PC-3 (cell line): ENCODE measurements at regions not wholly inside any gene's neighbourhood (a gene's known extent, or its start where the extent isn't known, plus 50 kb on each side); places are given as distances from the start of the nearest gene placed in this dataset.

Experiments used
- ATAC-seq: fragments of 200-7000 bp; cut with Tn5 transposase; 2 replicates; pipeline ENCODE4 v1.9.1; 2020; ENCODE audit warnings: mild to moderate bottlenecking, moderate library complexity
- BruUV-seq: library from RNA; stranded (reverse); fragments of 400-500 nt; replicated peaks from 2 replicates; lab custom pipeline; 2021; lab: Mats Ljungman, UMichigan
- CTCF ChIA-PET: fragments of 300-600 bp; sonication (Branson Sonifier 250); formaldehyde crosslinking; loops from one replicate; lab custom pipeline; 2022; ENCODE audit warnings: antibody characterized with exemption; lab: Charles Lee
- POLR2A ChIA-PET: fragments of 300-600 bp; sonication (Branson Sonifier 250); formaldehyde crosslinking; loops from one replicate; lab custom pipeline; 2022; ENCODE audit warnings: antibody characterized with exemption; ENCODE audit not compliant: unreplicated experiment; lab: Charles Lee
- DNase-seq: peaks from one replicate; pipeline ENCODE4 v3.0.0-alpha.2; 2015
- H2AFZ ChIP-seq: fragments of 300-600 bp; sonication (generic); 2 replicates; pipeline ENCODE4 v1.6.0; 2016; ENCODE audit warnings: antibody characterized with exemption, low read length
- H3F3A ChIP-seq: fragments of 300-600 bp; sonication (generic); one replicate; pipeline ENCODE4 v1.6.0; 2017; ENCODE audit warnings: antibody characterized with exemption, low read length, control low read depth, mild to moderate bottlenecking; ENCODE audit not compliant: unreplicated experiment
- H3K27ac ChIP-seq: fragments of 300-600 bp; sonication (generic); 2 replicates; pipeline ENCODE4 v1.5.1; 2016; ENCODE audit warnings: mild to moderate bottlenecking, low read length
- H3K27me3 ChIP-seq: fragments of 300-600 bp; sonication (generic); 2 replicates; pipeline ENCODE4 v1.6.1; 2016; ENCODE audit warnings: low read length, mixed read lengths
- H3K36me3 ChIP-seq: fragments of 300-600 bp; sonication (generic); 2 replicates; pipeline ENCODE4 v1.6.1; 2016; ENCODE audit warnings: low read depth, mixed run types, low read length, mixed read lengths
- H3K4me1 ChIP-seq: fragments of 300-600 bp; sonication (generic); 2 replicates; pipeline ENCODE4 v1.5.1; 2016; ENCODE audit warnings: low read length; ENCODE audit not compliant: insufficient read depth
- H3K4me2 ChIP-seq: fragments of 300-600 bp; sonication (generic); 2 replicates; pipeline ENCODE4 v1.6.0; 2016; ENCODE audit warnings: low read length
- H3K4me3 ChIP-seq: fragments of 300-600 bp; sonication (generic); 2 replicates; pipeline ENCODE4 v1.5.1; 2016; ENCODE audit warnings: mild to moderate bottlenecking, low read length, mixed read lengths
- H3K79me2 ChIP-seq: fragments of 300-600 bp; sonication (generic); 2 replicates; pipeline ENCODE4 v1.6.1; 2017; ENCODE audit warnings: low read length, mixed read lengths
- H3K9ac ChIP-seq: fragments of 300-600 bp; sonication (generic); 2 replicates; pipeline ENCODE4 v1.6.0; 2016; ENCODE audit warnings: mild to moderate bottlenecking, low read length
- H3K9me2 ChIP-seq: fragments of 300-600 bp; sonication (generic); replicated peaks from 2 replicates; pipeline ENCODE4 v1.6.1; 2016; ENCODE audit warnings: mixed run types, low read length, mixed read lengths
- H3K9me3 ChIP-seq: fragments of 300-600 bp; sonication (generic); 2 replicates; pipeline ENCODE4 v1.6.1; 2016; ENCODE audit warnings: low read length, mixed read lengths
- H4K20me1 ChIP-seq: fragments of 300-600 bp; sonication (generic); 2 replicates; pipeline ENCODE4 v1.6.1; 2016; ENCODE audit warnings: low read length, mixed read lengths
- CTCF ChIP-seq: fragments of 300-600 bp; sonication (generic); conservative IDR thresholded peaks from 2 replicates; pipeline ENCODE4 v1.5.1; 2017; ENCODE audit warnings: antibody characterized with exemption, low read depth, mild to moderate bottlenecking, low read length
- EZH2 ChIP-seq: fragments of 300-600 bp; sonication (generic); IDR thresholded peaks from one replicate; pipeline ENCODE4 v1.6.1; 2017; ENCODE audit warnings: antibody characterized with exemption, mild to moderate bottlenecking, low read length; ENCODE audit not compliant: unreplicated experiment
- EZH2phosphoT487 ChIP-seq: fragments of 300-600 bp; sonication (generic); IDR thresholded peaks from 2 replicates; pipeline ENCODE4 v1.6.1; 2018; ENCODE audit warnings: mild to moderate bottlenecking, antibody characterized with exemption, low read length, borderline replicate concordance
- intact Hi-C: fragments of 100-400 bp; cut with micrococcal nuclease; formaldehyde crosslinking; loops from 2 replicates; pipeline ENCODE4 v1.9.0; 2023

DNA sequence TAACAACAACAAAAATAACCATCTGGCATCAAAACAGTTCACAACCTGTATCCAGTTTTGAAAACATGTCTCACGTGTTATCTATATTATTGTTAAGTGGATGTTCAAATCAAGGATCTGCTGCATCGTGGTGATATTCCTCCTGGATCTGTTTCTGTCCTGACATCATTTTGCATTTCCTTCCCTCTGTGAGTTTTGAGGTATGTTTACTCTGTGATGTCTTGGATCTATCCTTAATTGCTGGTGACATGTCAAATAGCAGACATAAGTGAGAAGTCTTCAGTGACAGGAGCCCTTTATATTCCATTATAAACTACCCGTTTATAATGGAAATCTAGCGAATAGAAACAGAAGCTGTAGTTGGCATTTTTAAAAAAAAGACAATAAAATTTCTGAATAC lies 381.8 kb upstream of the NOX3 start:
- no peaks in the 10 kb centered on the region for H3K36me3 ChIP-seq
- H4K20me1 ChIP-seq = no peaks in the 10 kb centered on the region
- ATAC-seq (no peak), DNase-seq (no peak)
- no peak overlapping the region for H3K4me3 ChIP-seq
- H3K4me1 ChIP-seq = no peaks in the 10 kb centered on the region
- CTCF ChIA-PET = no interaction called here
- H3K9ac ChIP-seq = no peak overlapping the region
- no peaks in the 10 kb centered on the region for H3K9me2 ChIP-seq
- no peak overlapping the region for H2AFZ ChIP-seq
- no TSS peak for BruUV-seq
- TF ChIP-seq CTCF (no peak), EZH2 (no peak), EZH2phosphoT487 (no peak)
- no peaks in the 10 kb centered on the region for H3F3A ChIP-seq
- no peaks in the 10 kb centered on the region for H3K9me3 ChIP-seq
- POLR2A ChIA-PET = no interaction called here
- H3K27ac ChIP-seq = no peak overlapping the region
- no peaks in the 10 kb centered on the region for H3K27me3 ChIP-seq
- no peak overlapping the region for H3K4me2 ChIP-seq
- H3K79me2 ChIP-seq = no peaks in the 10 kb centered on the region
- intact Hi-C loops = no loop called here

DNA sequence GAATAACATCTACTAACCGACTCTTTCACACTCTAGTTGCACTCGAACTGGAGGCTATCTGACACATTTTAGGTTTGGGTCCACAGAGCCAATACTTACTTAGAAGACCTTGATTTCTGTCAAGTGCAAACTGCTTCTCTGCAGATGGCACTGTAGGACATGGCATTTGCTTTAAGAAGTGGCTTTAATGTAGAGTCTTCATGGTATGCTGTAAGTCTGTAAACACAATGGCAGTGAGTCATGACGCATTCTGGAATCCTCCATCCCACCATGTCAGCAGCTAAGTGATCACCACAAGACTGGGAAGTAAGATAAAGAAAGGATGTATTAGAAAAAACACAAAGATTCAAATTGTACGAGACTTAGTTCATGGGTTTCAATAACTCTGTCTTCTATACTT lies 377.0 kb upstream of the NOX3 start:
- intact Hi-C loops = loop anchor here (5.0 kb wide), 1 partner anchor 270 kb away; no protein-coding TSS in a partner anchor
- CTCF ChIA-PET = interaction anchor here (0.6 kb wide), 1 partner anchor 20 kb away, joined by 4 read pairs; no protein-coding TSS in a partner anchor
- ATAC-seq = peak; percentile 88

More for the DNA sequence above, 377.0 kb upstream of the NOX3 start:
- H3K9me3 ChIP-seq = no peaks in the 10 kb centered on the region
- DNase-seq = peak; percentile 50
- H2AFZ ChIP-seq = no peak overlapping the region
- no peaks in the 10 kb centered on the region for H3K36me3 ChIP-seq
- no peaks in the 10 kb centered on the region for H3F3A ChIP-seq
- no peak overlapping the region for H3K4me3 ChIP-seq
- no peak overlapping the region for H3K27ac ChIP-seq
- POLR2A ChIA-PET = no interaction called here
- no peak overlapping the region for H3K4me2 ChIP-seq
- no peaks in the 10 kb centered on the region for H3K27me3 ChIP-seq
- no peaks in the 10 kb centered on the region for H4K20me1 ChIP-seq
- no peaks in the 10 kb centered on the region for H3K4me1 ChIP-seq
- no peaks in the 10 kb centered on the region for H3K79me2 ChIP-seq
- no peaks in the 10 kb centered on the region for H3K9me2 ChIP-seq
- no TSS peak for BruUV-seq
- TF ChIP-seq EZH2phosphoT487 = no peak
- peak; percentile 45 for TF ChIP-seq CTCF
- no peak overlapping the region for H3K9ac ChIP-seq
